Small intestine (tissue), 7 donors: ENCODE measurements at regions not wholly inside any gene's neighbourhood (a gene's known extent, or its start where the extent isn't known, plus 50 kb on each side); places are given as distances from the start of the nearest gene placed in this dataset.
"Not testable (repeated sequence)": the region's sequence is repeated elsewhere in the genome, so short reads cannot be mapped to it uniquely, and the experiment has no call there.

ENCODE experiments used
- DNase-seq, 2 donors: peaks; one replicate each; pipeline versions ENCODE4 v3.0.0 to v3.0.0-alpha.2; 2013
- FAIRE-seq: peaks from 2 replicates; lab custom pipeline; 2012; peaks lifted over from hg19 to GRCh38; lab: Jason Lieb, UNC
- H3K27ac ChIP-seq, 3 donors: one replicate each; pipeline ENCODE4 v1.5.1; 2013; ENCODE audit warnings: low read length in 2 of 3, mild to moderate bottlenecking in 2 of 3, control low read depth in 1 of 3, inconsistent platforms in 1 of 3, low read depth in 1 of 3, moderate library complexity in 1 of 3
- H3K27me3 ChIP-seq, 3 donors: one replicate each; pipeline ENCODE4 v1.6.1; 2013; ENCODE audit warnings: low read length in 3 of 3, inconsistent platforms in 1 of 3; ENCODE audit not compliant: control insufficient read depth in 3 of 3, insufficient read depth in 3 of 3
- H3K36me3 ChIP-seq, 3 donors: one replicate each; pipeline ENCODE4 v1.6.1; 2013; ENCODE audit warnings: low read length in 3 of 3, inconsistent platforms in 1 of 3, low read depth in 1 of 3, mild to moderate bottlenecking in 1 of 3, moderate library complexity in 1 of 3; ENCODE audit not compliant: control insufficient read depth in 3 of 3, insufficient read depth in 2 of 3
- H3K4me1 ChIP-seq, 3 donors: one replicate each; pipeline ENCODE4 v1.6.1; 2013; ENCODE audit warnings: low read length in 2 of 3, inconsistent platforms in 1 of 3, low read depth in 1 of 3, mild to moderate bottlenecking in 1 of 3, moderate library complexity in 1 of 3; ENCODE audit not compliant: control insufficient read depth in 3 of 3, insufficient read depth in 2 of 3
- H3K4me3 ChIP-seq, 3 donors: one replicate each; pipeline ENCODE4 v1.5.1; 2013; ENCODE audit warnings: low read length in 3 of 3, control low read depth in 1 of 3, inconsistent platforms in 1 of 3, low read depth in 1 of 3, mild to moderate bottlenecking in 1 of 3, moderate library complexity in 1 of 3
- H3K9me3 ChIP-seq, 2 donors: one replicate each; pipeline ENCODE4 v1.6.1; 2013; ENCODE audit warnings: low read depth in 1 of 2, low read length in 1 of 2; ENCODE audit not compliant: control insufficient read depth in 2 of 2, insufficient read depth in 1 of 2
- WGBS, 3 donors: extraction: QIAGEN DNeasy Blood & Tissue Kit; methylation state at CpG; one replicate each; pipeline ENCODE4 v1.1.7; 2013; 5-methylcytosine and 5-hydroxymethylcytosine counted together
- donor health status: healthy with polysubstance abuse.
- donor health status: control.
- donor health status: control.
- donor health status: Bipolar disorder and iron deficiency.
- donor health status: healthy.

DNA sequence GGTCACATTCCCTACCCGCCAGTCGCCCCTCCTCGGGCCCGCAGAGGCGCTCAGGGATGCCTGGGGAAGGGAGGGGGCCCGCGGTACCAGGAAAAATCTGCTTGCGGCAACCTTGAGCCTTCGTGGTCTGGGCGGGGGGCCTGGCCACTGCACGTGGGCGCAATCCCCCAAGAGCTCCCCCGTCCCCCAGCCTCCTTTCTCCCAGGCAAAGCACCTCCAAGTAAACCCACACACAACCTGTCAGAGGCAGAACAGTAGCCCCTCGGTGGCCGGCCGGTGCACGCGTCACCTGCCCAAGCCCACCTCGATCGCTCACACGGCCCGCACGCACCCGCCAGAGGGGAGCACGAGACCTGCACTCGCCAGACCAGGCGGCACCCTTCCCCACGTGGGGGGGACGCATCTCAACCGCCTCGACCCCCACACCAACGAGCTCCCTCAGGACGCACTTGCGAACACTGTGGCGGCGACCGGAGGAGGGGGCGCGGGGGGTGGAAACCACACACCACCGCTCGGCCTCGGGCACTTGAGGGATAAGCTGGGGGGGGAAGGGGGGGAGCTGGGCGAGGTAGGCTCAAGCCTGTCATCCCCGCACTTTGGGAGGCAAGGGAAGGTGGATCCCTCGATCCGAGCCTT lies 1955.7 kb upstream of the DEFB115 start:
- H3K27ac ChIP-seq = no peak overlapping the region
- no peaks in the 10 kb centered on the region for H3K27me3 ChIP-seq
- FAIRE-seq = no peak
- no peaks in the 10 kb centered on the region for H3K4me1 ChIP-seq
- no peaks in the 10 kb centered on the region for H3K36me3 ChIP-seq
- no peak for DNase-seq
- WGBS, 3 donors = 81 to 85% (median 84%) methylated on average over 43 to 46 of the region's 46 CpGs
- H3K9me3 ChIP-seq = peaks cover 13 to 41% of the 10 kb centered on the region in 2 donors
- H3K4me3 ChIP-seq = no peak overlapping the region

DNA sequence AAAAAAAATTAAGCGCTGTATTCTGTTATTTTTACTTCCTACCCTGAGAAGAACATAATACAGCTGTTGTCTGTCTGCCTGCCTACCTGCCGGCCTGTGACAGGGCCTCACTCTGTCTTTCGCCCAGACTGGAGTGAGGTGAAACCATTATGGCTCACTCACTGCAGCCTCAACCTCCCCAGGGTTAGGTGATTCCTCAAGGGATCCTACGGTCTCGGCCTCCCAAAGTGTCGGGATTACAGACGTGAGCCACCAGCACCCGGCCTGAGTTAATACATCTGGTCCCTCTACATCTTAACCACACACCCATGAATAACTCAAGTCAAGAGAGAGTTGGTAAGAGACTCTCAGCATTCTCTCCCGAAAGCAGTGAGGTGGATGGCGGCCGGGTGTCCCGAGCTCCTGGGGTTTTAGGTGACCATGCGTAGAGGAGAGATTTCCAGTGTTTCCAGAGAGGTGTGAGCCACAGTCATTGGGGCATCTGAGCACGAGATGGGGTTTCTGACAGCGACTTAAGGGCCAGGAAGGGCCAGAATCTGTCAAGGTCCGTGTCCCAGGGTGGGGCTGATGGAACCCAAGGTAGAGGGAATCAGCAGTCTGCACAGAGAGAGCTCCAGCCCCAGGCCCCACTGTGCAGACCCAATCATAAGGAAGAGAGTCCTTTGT lies 1954.4 kb upstream of the DEFB115 start:
- no peaks in the 10 kb centered on the region for H3K27me3 ChIP-seq
- peaks cover 8 to 33% of the 10 kb centered on the region in 2 donors for H3K9me3 ChIP-seq
- DNase-seq (no peak), FAIRE-seq (no peak)
- H3K4me1 ChIP-seq = no peaks in the 10 kb centered on the region
- H3K27ac ChIP-seq = no peak overlapping the region
- no peaks in the 10 kb centered on the region for H3K36me3 ChIP-seq
- no peak overlapping the region for H3K4me3 ChIP-seq
- WGBS, 3 donors = 73 to 76% (median 75%) methylated on average over 16 of the region's 16 CpGs

DNA sequence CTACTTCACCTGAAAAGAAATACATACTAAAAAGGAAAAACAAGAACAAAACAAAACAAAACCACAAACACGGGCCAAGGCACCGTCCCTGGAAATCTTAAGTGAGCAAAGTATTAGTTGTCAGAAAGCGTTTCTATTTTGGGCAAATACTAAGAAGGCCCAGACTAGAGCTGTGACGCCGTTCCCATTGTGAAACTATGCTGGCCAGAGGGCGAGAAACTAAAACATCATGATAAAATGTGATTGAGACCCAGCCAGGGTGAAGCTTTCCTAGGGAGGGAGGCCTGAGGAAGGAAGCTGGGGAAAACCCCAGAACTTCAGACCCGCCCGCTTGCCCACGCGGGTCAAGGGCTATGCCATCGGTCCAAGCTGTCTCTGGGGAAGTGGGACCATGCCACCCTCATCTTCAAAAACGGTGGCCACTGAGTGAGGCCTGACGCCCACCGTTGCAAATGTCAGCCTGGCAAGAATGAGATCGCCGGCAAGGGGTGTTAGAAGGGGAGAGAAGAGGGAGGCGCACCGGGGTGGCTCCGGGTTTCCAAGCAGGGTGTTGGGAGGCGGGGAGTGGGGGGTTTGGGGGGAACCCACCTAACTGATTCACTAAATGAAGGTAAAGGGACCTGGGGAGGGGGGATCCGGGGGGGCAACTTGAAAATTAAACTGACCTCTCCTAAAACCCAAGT lies 1950.9 kb upstream of the DEFB115 start:
- no peaks in the 10 kb centered on the region for H3K27me3 ChIP-seq

DNA sequence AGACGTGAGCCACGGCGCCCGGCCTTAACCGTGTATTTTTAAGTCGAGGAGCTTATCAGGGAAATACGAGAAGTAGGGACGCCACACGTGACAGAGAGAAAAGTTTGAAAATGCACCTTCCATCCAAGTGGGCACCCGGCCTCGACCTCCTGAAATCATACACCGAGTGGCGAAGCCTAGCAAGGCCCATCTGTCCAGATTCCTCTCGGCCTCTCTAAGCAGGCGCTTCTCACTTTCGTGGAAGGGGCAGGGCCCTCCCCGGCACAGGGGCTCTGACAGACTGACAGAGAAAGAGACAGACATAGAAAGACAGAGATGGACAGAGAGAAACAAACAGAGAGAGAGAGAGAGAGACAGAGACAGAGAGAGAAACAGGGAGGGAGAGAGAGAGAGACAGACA lies 1950.0 kb upstream of the DEFB115 start:
- 75 to 84% (median 83%) methylated on average over 13 of the region's 17 CpGs for WGBS, 3 donors
- not testable (repeated sequence) for H3K36me3 ChIP-seq, H3K4me1 ChIP-seq, H3K4me3 ChIP-seq, H3K27me3 ChIP-seq, DNase-seq, H3K27ac ChIP-seq, FAIRE-seq
- peaks cover 5 to 16% of the 10 kb centered on the region in 2 donors for H3K9me3 ChIP-seq

More for the DNA sequence above, 1950.9 kb upstream of the DEFB115 start:
- Histone ChIP-seq H3K9me3 (peaks cover 5 to 19% of the 10 kb centered on the region in 2 donors), H3K36me3 (no peaks in the 10 kb centered on the region), H3K27ac (no peak overlapping the region), H3K4me1 (no peaks in the 10 kb centered on the region), H3K4me3 (no peak overlapping the region)
- DNase-seq (no peak), FAIRE-seq (no peak)
- 54 to 69% (median 57%) methylated on average over 21 of the region's 21 CpGs for WGBS, 3 donors

- not testable (repeated sequence) for FAIRE-seq, H3K27ac ChIP-seq, H3K36me3 ChIP-seq, H3K9me3 ChIP-seq, H3K4me3 ChIP-seq, H3K4me1 ChIP-seq, DNase-seq, H3K27me3 ChIP-seq
Observed at GRCh38 chr20:29308956-29309355, 1948.5 kb upstream of the DEFB115 start.

GRCh38 chr20:29309481-29309880 lies 1948.0 kb upstream of the DEFB115 start:
- not testable (repeated sequence) for H3K27ac ChIP-seq, DNase-seq, H3K36me3 ChIP-seq, H3K4me3 ChIP-seq, H3K27me3 ChIP-seq, FAIRE-seq, H3K4me1 ChIP-seq
- WGBS, 3 donors = 74 to 84% (median 83%) methylated on average over 17 of the region's 17 CpGs
- peaks cover 2 to 12% of the 10 kb centered on the region in 2 donors for H3K9me3 ChIP-seq

DNA sequence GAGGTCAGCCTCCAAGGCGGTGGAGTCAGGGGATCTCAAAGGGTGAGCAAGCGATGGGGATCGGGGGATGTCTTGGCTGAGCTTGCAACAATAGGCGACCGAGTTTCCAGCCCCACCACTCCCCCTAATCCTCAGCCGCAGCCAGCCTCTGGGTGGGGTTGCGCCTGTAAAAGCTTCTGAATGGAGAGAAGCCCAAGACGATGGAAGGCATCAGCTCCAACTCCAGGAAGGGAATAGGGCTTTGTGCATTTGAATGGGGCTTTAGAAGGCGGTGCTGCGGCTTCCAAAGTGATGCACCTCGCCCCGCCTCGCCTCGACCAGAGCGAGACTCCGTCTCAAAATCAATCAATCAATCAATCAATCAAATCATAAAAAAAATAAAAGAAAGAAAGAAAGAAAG lies 1946.4 kb upstream of the DEFB115 start:
- FAIRE-seq, H3K27me3 ChIP-seq, DNase-seq, H3K36me3 ChIP-seq, H3K4me1 ChIP-seq, H3K4me3 ChIP-seq, H3K27ac ChIP-seq: not testable (repeated sequence)
- 66 to 85% (median 74%) methylated on average over 16 of the region's 16 CpGs for WGBS, 3 donors
- H3K9me3 ChIP-seq = peaks cover 0 to 13% of the 10 kb centered on the region in 2 donors

GRCh38 chr20:29312679-29313078 lies 1944.8 kb upstream of the DEFB115 start:
- peaks cover 0 to 10% of the 10 kb centered on the region in 2 donors for H3K9me3 ChIP-seq
- DNase-seq, H3K4me3 ChIP-seq, H3K4me1 ChIP-seq, H3K27me3 ChIP-seq, H3K27ac ChIP-seq, FAIRE-seq, H3K36me3 ChIP-seq: not testable (repeated sequence)
- WGBS, 3 donors = 62 to 65% (median 64%) methylated on average over 8 of the region's 8 CpGs
